C4-2B (cell line): ENCODE measurements at regions not wholly inside any gene's neighbourhood (a gene's known extent, or its start where the extent isn't known, plus 50 kb on each side); places are given as distances from the start of the nearest gene placed in this dataset.

Experiments
- H3K27ac ChIP-seq: fragments of 450-650 bp; 2 replicates; pipeline ENCODE4 v1.5.1; 2017
- ZFX ChIP-seq: fragments of 450-650 bp; IDR thresholded peaks from 2 replicates; pipeline ENCODE4 v1.6.1; 2017
- TF ChIP-seq, protein P1 (sequence below): fragments of 450-650 bp; conservative IDR thresholded peaks from 2 replicates; pipeline ENCODE4 v1.5.1; 2017; ENCODE audit warnings: mild to moderate bottlenecking

DNA sequence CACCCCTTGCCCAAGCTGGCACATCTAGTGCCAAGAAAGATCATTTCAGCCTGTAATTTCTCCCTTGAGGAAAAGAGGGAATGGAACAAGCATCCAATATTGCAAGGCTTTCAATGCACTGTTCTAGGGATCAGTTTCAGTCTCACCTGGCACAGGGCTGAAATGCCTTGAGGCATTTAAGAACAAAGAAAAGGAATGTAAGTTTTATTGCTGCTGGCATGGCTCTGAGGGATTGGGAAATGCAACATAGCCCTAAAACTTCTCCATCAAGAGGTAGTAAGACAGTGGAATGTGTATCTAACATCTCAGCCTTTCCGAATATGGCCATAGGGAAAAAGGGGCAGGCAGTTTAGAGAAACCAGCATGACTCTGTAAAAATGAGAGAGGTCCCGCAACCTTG is 732.6 kb upstream of the LCORL start:
- H3K27ac ChIP-seq: no peak overlapping the region

DNA sequence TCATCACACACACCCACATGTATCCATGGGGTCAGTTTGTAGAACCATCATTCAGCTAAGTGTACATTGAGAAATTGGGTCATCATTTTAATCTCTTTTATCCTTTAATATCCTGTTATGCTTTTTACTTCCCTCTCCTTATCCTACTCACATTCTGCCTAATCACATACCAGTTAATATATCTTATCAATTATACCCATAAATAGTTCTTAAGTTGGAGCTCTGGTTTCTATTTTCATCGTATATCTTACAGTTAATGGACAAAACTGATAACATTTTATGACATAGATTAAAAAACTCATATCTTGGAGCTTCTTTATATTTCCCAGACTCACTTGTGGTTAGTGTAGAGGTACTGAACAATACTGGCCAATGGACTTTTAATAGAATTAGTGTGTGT is 729.5 kb upstream of the LCORL start:
- no peak overlapping the region for H3K27ac ChIP-seq
- TF ChIP-seq, protein P1, sequence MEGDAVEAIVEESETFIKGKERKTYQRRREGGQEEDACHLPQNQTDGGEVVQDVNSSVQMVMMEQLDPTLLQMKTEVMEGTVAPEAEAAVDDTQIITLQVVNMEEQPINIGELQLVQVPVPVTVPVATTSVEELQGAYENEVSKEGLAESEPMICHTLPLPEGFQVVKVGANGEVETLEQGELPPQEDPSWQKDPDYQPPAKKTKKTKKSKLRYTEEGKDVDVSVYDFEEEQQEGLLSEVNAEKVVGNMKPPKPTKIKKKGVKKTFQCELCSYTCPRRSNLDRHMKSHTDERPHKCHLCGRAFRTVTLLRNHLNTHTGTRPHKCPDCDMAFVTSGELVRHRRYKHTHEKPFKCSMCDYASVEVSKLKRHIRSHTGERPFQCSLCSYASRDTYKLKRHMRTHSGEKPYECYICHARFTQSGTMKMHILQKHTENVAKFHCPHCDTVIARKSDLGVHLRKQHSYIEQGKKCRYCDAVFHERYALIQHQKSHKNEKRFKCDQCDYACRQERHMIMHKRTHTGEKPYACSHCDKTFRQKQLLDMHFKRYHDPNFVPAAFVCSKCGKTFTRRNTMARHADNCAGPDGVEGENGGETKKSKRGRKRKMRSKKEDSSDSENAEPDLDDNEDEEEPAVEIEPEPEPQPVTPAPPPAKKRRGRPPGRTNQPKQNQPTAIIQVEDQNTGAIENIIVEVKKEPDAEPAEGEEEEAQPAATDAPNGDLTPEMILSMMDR: no peak

More for the DNA sequence above, 732.6 kb upstream of the LCORL start:
- TF ChIP-seq ZFX: no peak
- TF ChIP-seq, protein P1: no peak

DNA sequence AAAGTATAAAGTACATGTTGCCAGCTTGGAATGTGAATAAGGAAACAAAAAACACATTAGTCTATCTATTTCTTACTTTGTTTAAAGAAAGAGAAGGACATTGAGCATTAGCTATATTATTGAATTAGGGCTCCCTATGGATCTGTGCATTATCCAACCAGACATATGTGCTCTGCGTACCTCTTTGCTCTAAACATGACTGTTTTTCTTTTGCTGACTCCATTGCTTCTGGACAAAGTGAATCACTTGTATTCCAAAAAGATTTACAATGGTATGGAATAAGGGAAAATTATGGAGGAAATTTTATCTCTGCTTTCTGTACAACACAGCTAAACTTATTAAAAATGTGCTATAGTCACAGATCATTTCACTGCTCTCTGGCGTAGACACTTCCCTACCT is 727.8 kb upstream of the LCORL start:
- TF ChIP-seq ZFX: no peak
- TF ChIP-seq, protein P1: no peak

DNA sequence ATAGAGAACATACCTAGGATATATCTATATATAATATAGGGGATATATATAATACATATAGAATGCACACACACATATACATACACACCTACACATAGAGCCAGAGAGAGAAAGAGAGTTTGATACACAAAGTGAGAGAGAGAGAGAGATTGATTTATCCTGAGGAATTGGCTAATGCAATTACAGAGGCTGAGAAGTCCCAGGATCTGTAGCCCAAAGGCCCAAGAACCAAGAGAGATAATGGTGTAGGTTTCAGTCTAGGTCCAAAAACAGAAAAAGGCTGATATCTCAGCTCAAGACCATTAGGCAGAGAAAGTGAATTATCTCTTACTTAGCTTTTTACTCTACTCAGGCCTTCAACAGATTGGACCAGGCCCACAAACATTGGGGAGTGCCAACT is 715.0 kb upstream of the LCORL start:
- no peak for TF ChIP-seq ZFX
- TF ChIP-seq, protein P1: no peak
- H3K27ac ChIP-seq: no peak overlapping the region

More for the DNA sequence above, 727.8 kb upstream of the LCORL start:
- no peak overlapping the region for H3K27ac ChIP-seq

DNA sequence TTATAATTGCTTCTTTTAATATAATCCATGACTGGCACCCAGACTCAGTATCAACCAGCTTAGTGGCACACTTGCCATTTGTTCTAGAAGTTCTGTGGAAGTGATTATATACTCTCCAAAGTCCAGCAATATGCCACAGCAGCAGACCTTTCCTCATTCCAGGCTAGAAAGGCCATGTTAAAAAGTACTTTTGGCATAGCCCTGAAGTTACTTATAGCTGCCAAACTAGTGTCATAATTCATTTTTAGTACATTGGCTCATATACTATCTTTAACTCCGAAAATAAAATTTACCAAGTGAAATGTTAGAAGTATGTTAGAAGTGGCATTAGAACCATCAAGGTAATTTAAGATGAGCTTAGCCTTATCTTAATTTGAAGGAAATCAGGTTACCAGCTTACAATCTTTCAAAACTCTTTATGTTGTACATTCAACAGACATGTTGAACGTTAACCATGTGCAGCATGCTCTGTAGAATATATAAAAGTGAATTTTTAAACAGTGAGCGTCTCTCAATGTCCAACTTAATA is 714.2 kb upstream of the LCORL start:
- TF ChIP-seq, protein P1: no peak
- TF ChIP-seq ZFX: no peak
- no peak overlapping the region for H3K27ac ChIP-seq

DNA sequence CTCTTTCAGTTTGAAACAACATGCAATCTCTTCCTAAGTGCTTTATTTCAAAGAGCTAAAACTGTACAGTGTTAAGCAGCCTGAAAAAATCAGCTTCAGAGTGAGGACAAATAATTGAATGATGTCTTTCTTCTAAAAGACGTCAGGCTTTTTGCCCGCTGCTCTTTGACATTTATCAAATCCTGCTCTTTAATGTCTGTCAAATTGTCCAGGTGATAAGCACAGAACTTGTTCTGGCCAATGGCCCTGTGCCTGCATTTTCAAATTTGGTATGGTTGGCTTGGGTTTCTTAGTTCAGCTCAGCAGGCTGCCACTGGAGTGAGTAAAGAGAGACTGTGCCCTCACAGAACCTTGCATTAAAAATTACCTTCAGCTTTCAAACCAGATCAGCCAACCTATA is 712.9 kb upstream of the LCORL start:
- no peak for TF ChIP-seq ZFX
- TF ChIP-seq, protein P1: no peak
- H3K27ac ChIP-seq: no peak overlapping the region

DNA sequence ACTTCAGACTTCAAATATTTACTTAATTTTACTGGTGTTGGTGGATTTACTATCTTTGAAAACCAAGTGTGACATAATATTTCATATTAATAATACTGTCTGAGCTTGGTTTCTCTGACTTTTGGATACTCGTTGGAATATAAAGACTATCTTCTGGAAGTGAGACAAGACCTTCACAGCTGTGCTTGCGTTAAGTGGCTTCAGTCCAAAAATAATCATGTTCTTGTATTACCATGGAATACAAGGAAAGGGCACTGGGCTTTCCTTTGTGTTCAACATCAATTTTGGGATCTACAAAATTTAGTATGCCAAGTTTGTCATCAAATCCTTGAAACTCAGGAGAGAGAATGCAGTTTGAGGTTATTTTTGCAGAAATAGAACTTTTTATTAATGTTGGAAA is 712.4 kb upstream of the LCORL start:
- TF ChIP-seq ZFX: no peak
- TF ChIP-seq, protein P1: no peak
- no peak overlapping the region for H3K27ac ChIP-seq
